Right lobe of liver (tissue), 6 donors: ENCODE measurements at regions not wholly inside any gene's neighbourhood (a gene's known extent, or its start where the extent isn't known, plus 50 kb on each side); places are given as distances from the start of the nearest gene placed in this dataset.

Source experiments
- ATAC-seq, 4 donors: fragments of 200-7000 bp; cut with Tn5 transposase; one replicate each; pipeline ENCODE4 v1.9.1; 2020; ENCODE audit warnings: mild to moderate bottlenecking in 4 of 4, moderate library complexity in 4 of 4
- DNase-seq, 3 donors: peaks; one replicate each; pipeline ENCODE4 v3.0.0-alpha.2; 2020
- H3K27ac ChIP-seq, 3 donors: fragments of 200-600 bp; one replicate each; pipeline ENCODE4 v1.8.0; 2022
- H3K27me3 ChIP-seq, 2 donors: fragments of 200-600 bp; one replicate each; pipeline ENCODE4 v1.8.0; 2022
- H3K36me3 ChIP-seq, 4 donors: fragments of 200-600 bp; sonication (generic) in 1 of 4; one replicate each; pipeline versions ENCODE4 v1.5.1 to v1.8.0; 2017 to 2022; ENCODE audit warnings: control low read depth in 1 of 4
- H3K4me1 ChIP-seq, 4 donors: fragments of 200-600 bp; sonication (generic) in 1 of 4; one replicate each; pipeline versions ENCODE4 v1.5.1 to v1.8.0; 2017 to 2022; ENCODE audit warnings: control low read depth in 1 of 4
- H3K4me3 ChIP-seq, 3 donors: fragments of 200-600 bp; one replicate each; pipeline ENCODE4 v1.8.0; 2022
- H3K9me3 ChIP-seq, 4 donors: fragments of 200-600 bp; sonication (generic) in 1 of 4; one replicate each; pipeline versions ENCODE4 v1.5.1 to v1.8.0; 2017 to 2022; ENCODE audit warnings: control low read depth in 1 of 4
- CTCF ChIP-seq, 4 donors: fragments of 200-600 bp in 3 of 4; fragments of 450-650 bp in 1 of 4; IDR thresholded peaks; one replicate each; pipeline versions ENCODE4 v1.5.1 to v1.8.0; 2016 to 2022; ENCODE audit warnings: antibody characterized with exemption in 4 of 4, mild to moderate bottlenecking in 2 of 4
- POLR2A ChIP-seq: fragments of 450-650 bp; IDR thresholded peaks from one replicate; pipeline ENCODE4 v1.6.1; 2017; ENCODE audit warnings: antibody characterized with exemption, mild to moderate bottlenecking
- WGBS: methylation state at CpG from one replicate; pipeline ENCODE4 v1.1.6; 2018; ENCODE audit warnings: low coverage, low lambda C conversion rate; ENCODE audit not compliant: insufficient coverage; ENCODE audit errors: missing lambda C conversion rate; 5-methylcytosine and 5-hydroxymethylcytosine counted together
- intact Hi-C, 2 donors: fragments of 100-400 bp; cut with DNase I; formaldehyde crosslinking; loops; one replicate each; pipeline versions ENCODE4 v1.11.2 to v1.14.1; 2022
- donor health status: DM: no; HTN: yes; CAD: no.
- donor health status: DM: no; HTN: no; CAD: no.
- donor health status: DM: no; HTN: no; CAD: no.
- donor health status: DM: no; HTN: yes; CAD: no.
- donor health status: DM: no; HTN: yes; CAD: no.

GRCh38 chr1:22271847-22272801 is 129.2 kb upstream of the WNT4 start:
- TF ChIP-seq POLR2A (no peak), CTCF (IDR thresholded peaks at IDR 0.05) (no peak)

GRCh38 chr1:22273686-22274681 is 131.1 kb upstream of the WNT4 start:
- Histone ChIP-seq H3K36me3 (no peaks in the 10 kb centered on the region), H3K9me3 (no peaks in the 10 kb centered on the region), H3K4me3 (no peak overlapping the region), H3K4me1 (no peaks in the 10 kb centered on the region), H3K27ac (no peak overlapping the region), H3K27me3 (peaks cover 0 to 9% of the 10 kb centered on the region in 2 donors)
- DNase-seq (no peak), ATAC-seq (peak in 1 of 4 donors; percentile 31)
- intact Hi-C loops = loop anchor here in 1 of 2 donors (10.0 kb wide), 1 partner anchor 139 kb away; no protein-coding TSS in a partner anchor
- WGBS = 63% methylated on average over 8 of the region's 8 CpGs
- no peak for TF ChIP-seq CTCF (IDR thresholded peaks at IDR 0.05)
- TF ChIP-seq POLR2A = no peak

More at GRCh38 chr1:22271847-22272801, 129.2 kb upstream of the WNT4 start:
- 58% methylated on average over 7 of the region's 8 CpGs for WGBS
- Histone ChIP-seq H3K4me1 (no peaks in the 10 kb centered on the region), H3K9me3 (no peaks in the 10 kb centered on the region), H3K27ac (no peak overlapping the region), H3K27me3 (peaks cover 0 to 9% of the 10 kb centered on the region in 2 donors), H3K4me3 (no peak overlapping the region), H3K36me3 (no peaks in the 10 kb centered on the region)
- intact Hi-C loops = loop anchor here in 1 of 2 donors (10.0 kb wide), 1 partner anchor 137 kb away; no protein-coding TSS in a partner anchor
- ATAC-seq = no peak
- DNase-seq = no peak

GRCh38 chr1:22275167-22275566 is 132.3 kb upstream of the WNT4 start:
- no peak overlapping the region for H3K27ac ChIP-seq
- no peak for TF ChIP-seq CTCF (IDR thresholded peaks at IDR 0.05)
- intact Hi-C loops = loop anchor here in 1 of 2 donors (10.0 kb wide), 1 partner anchor 140 kb away; no protein-coding TSS in a partner anchor
- no peaks in the 10 kb centered on the region for H3K36me3 ChIP-seq
- no peak for ATAC-seq
- H3K4me3 ChIP-seq = no peak overlapping the region
- H3K27me3 ChIP-seq = peaks cover 0 to 9% of the 10 kb centered on the region in 2 donors
- H3K4me1 ChIP-seq = no peaks in the 10 kb centered on the region
- H3K9me3 ChIP-seq = no peaks in the 10 kb centered on the region
- 73% methylated on average over 3 of the region's 3 CpGs for WGBS
- DNase-seq = no peak

- TF ChIP-seq POLR2A (no peak), CTCF (IDR thresholded peaks at IDR 0.05) (peak; percentile 58 to 80 (median 76))
- Histone ChIP-seq H3K27ac (no peak overlapping the region), H3K27me3 (peaks cover 0 to 9% of the 10 kb centered on the region in 2 donors), H3K36me3 (no peaks in the 10 kb centered on the region), H3K9me3 (no peaks in the 10 kb centered on the region), H3K4me3 (no peak overlapping the region), H3K4me1 (no peaks in the 10 kb centered on the region)
- intact Hi-C loops = loop anchor here in 1 of 2 donors (10.0 kb wide), 1 partner anchor 141 kb away; no protein-coding TSS in a partner anchor
- DNase-seq = peak in 1 of 3 donors; percentile 51
- ATAC-seq = peak; percentile 85 to 95 (median 90)
- 2% methylated on average over 8 of the region's 16 CpGs for whole genome bisulfite sequencing
These were observed 132.9 kb upstream of the WNT4 start for GRCh38 chr1:22275626-22276395.
